Neural progenitor cell (in vitro differentiated cells): ENCODE measurements at regions not wholly inside any gene's neighbourhood (a gene's known extent, or its start where the extent isn't known, plus 50 kb on each side); places are given as distances from the start of the nearest gene placed in this dataset.

Experiments
- EZH2 ChIP-seq: fragments of 200-600 bp; sonication (generic); IDR thresholded peaks from 2 replicates; pipeline ENCODE4 v1.6.1; 2017; ENCODE audit warnings: antibody characterized with exemption, mild to moderate bottlenecking, moderate library complexity
- EZH2phosphoT487 ChIP-seq: fragments of 200-600 bp; sonication (generic); IDR thresholded peaks from 2 replicates; pipeline ENCODE4 v1.6.1; 2017; ENCODE audit warnings: antibody characterized with exemption

DNA sequence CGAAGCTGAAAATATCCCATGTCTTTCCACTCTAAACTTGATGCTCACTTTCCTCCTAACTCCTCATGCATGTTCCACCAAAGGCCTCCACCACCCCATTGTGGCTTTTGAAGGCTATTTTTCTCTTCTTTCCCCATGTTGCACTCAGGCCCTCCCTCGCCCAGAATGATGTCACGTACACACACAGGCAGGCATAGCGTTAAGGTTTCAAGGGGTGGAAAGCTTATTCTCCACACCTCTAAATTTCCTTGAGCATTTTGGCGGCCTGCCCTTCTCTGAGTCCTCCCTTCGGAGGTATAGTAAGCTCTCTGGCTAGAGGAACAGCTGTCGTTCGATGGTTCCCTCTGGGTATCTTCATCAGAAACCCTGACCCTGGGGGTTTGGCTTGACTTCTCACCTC lies 673.5 kb downstream of the ACTL7B start:
- TF ChIP-seq EZH2 (no peak), EZH2phosphoT487 (no peak)
